H9 (cell line): ENCODE measurements at regions not wholly inside any gene's neighbourhood (a gene's known extent, or its start where the extent isn't known, plus 50 kb on each side); places are given as distances from the start of the nearest gene placed in this dataset.

Experiments
- DNase-seq: peaks from one replicate; pipeline ENCODE4 v3.0.0-alpha.2; 2017
- H2AFZ ChIP-seq: one replicate; pipeline ENCODE4 v1.6.1; 2013; ENCODE audit warnings: mild to moderate bottlenecking, low read length, control low read depth, moderate library complexity
- H2AK5ac ChIP-seq: 2 replicates; pipeline ENCODE4 v1.6.1; 2013; ENCODE audit warnings: low read length, control low read depth, mixed read lengths; ENCODE audit not compliant: insufficient read length
- H2BK120ac ChIP-seq: one replicate; pipeline ENCODE4 v1.6.1; 2013; ENCODE audit warnings: low read depth, mild to moderate bottlenecking, low read length, control low read depth, inconsistent platforms; ENCODE audit not compliant: poor library complexity, severe bottlenecking
- H2BK12ac ChIP-seq: 2 replicates; pipeline ENCODE4 v1.6.1; 2013; ENCODE audit warnings: low read length, control low read depth, mixed read lengths, low read depth; ENCODE audit not compliant: insufficient read length
- H2BK15ac ChIP-seq: 2 replicates; pipeline ENCODE4 v1.6.1; 2013; ENCODE audit warnings: low read depth, low read length, control low read depth
- H2BK20ac ChIP-seq: one replicate; pipeline ENCODE4 v1.6.1; 2013; ENCODE audit warnings: low read depth, mild to moderate bottlenecking, low read length, control low read depth, inconsistent platforms; ENCODE audit not compliant: poor library complexity, severe bottlenecking
- H2BK5ac ChIP-seq: 2 replicates; pipeline ENCODE4 v1.6.1; 2013; ENCODE audit warnings: low read length, control low read depth, mixed read lengths; ENCODE audit not compliant: insufficient read length
- H3K14ac ChIP-seq: 2 replicates; pipeline ENCODE4 v1.6.1; 2013; ENCODE audit warnings: low read length, control low read depth; ENCODE audit not compliant: insufficient read depth
- H3K18ac ChIP-seq: 2 replicates; pipeline ENCODE4 v1.6.1; 2013; ENCODE audit warnings: low read depth, mild to moderate bottlenecking, mixed read lengths, low read length, control low read depth; ENCODE audit not compliant: insufficient read length
- H3K23ac ChIP-seq: 2 replicates; pipeline ENCODE4 v1.6.1; 2013; ENCODE audit warnings: low read length, control low read depth, mixed read lengths, low read depth; ENCODE audit not compliant: insufficient read length
- H3K23me2 ChIP-seq: 2 replicates; pipeline ENCODE4 v1.6.1; 2013; ENCODE audit warnings: low read depth, mild to moderate bottlenecking, mixed read lengths, low read length, control low read depth; ENCODE audit not compliant: insufficient read length, poor library complexity, severe bottlenecking
- H3K27ac ChIP-seq: 2 replicates; pipeline ENCODE4 v1.5.1; 2013; ENCODE audit warnings: low read length, control low read depth, mixed read lengths, low read depth; ENCODE audit not compliant: insufficient read length
- H3K27me3 ChIP-seq: 2 replicates; pipeline ENCODE4 v1.6.1; 2013; ENCODE audit warnings: low read length, control low read depth, inconsistent platforms; ENCODE audit not compliant: insufficient read depth
- H3K4ac ChIP-seq: 2 replicates; pipeline ENCODE4 v1.6.1; 2013; ENCODE audit warnings: low read depth, mild to moderate bottlenecking, control low read depth, inconsistent platforms, low read length, moderate library complexity
- H3K4me1 ChIP-seq: 2 replicates; pipeline ENCODE4 v1.6.1; 2013; ENCODE audit warnings: low read length, control low read depth, inconsistent platforms; ENCODE audit not compliant: insufficient read depth
- H3K4me2 ChIP-seq: 2 replicates; pipeline ENCODE4 v1.6.1; 2013; ENCODE audit warnings: low read length, control low read depth, mixed read lengths; ENCODE audit not compliant: insufficient read length, insufficient read depth
- H3K56ac ChIP-seq: 2 replicates; pipeline ENCODE4 v1.6.1; 2013; ENCODE audit warnings: low read depth, mild to moderate bottlenecking, mixed read lengths, low read length, control low read depth; ENCODE audit not compliant: insufficient read length
- H3K79me1 ChIP-seq: 2 replicates; pipeline ENCODE4 v1.6.1; 2013; ENCODE audit warnings: low read depth, mild to moderate bottlenecking, moderate library complexity, low read length, control low read depth, inconsistent platforms; ENCODE audit not compliant: insufficient read depth, poor library complexity, severe bottlenecking
- H3K79me2 ChIP-seq: 2 replicates; pipeline ENCODE4 v1.6.1; 2013; ENCODE audit warnings: low read length, control low read depth, inconsistent platforms; ENCODE audit not compliant: insufficient read depth
- H3K9ac ChIP-seq: 2 replicates; pipeline ENCODE4 v1.6.1; 2013; ENCODE audit warnings: low read length, control low read depth, mixed read lengths; ENCODE audit not compliant: insufficient read length; ENCODE audit errors: extremely low read depth
- H3K9me3 ChIP-seq: one replicate; pipeline ENCODE4 v1.6.1; 2013; ENCODE audit warnings: low read depth, low read length, inconsistent platforms; ENCODE audit not compliant: control insufficient read depth
- H3T11ph ChIP-seq: one replicate; pipeline ENCODE4 v1.6.1; 2013; ENCODE audit warnings: mild to moderate bottlenecking, low read length, control low read depth, inconsistent platforms
- H4K20me1 ChIP-seq: one replicate; pipeline ENCODE4 v1.6.1; 2013; ENCODE audit not compliant: control insufficient read depth, insufficient read length, insufficient read depth
- H4K5ac ChIP-seq: 2 replicates; pipeline ENCODE4 v1.6.1; 2013; ENCODE audit warnings: low read depth, mild to moderate bottlenecking, mixed read lengths, low read length, control low read depth; ENCODE audit not compliant: insufficient read length
- H4K8ac ChIP-seq: replicated peaks from 2 replicates; pipeline ENCODE4 v1.6.1; 2013; ENCODE audit warnings: low read length, control low read depth, mixed read lengths, low read depth; ENCODE audit not compliant: insufficient read length
- H4K91ac ChIP-seq: 2 replicates; pipeline ENCODE4 v1.6.1; 2013; ENCODE audit warnings: low read depth, mild to moderate bottlenecking, moderate library complexity, mixed read lengths, low read length, control low read depth; ENCODE audit not compliant: insufficient read length
- H3K27ac Mint-ChIP-seq, 3 experiments: 2 replicates in 2 of 3; 3 replicates in 1 of 3; pipeline ENCODE4 v1.8.0; 2020 to 2021; ENCODE audit warnings: mixed read lengths in 3 of 3, mild to moderate bottlenecking in 1 of 3, moderate library complexity in 1 of 3
- H3K27me3 Mint-ChIP-seq: 2 replicates; pipeline ENCODE4 v1.8.0; 2021; ENCODE audit warnings: low read depth, mild to moderate bottlenecking, moderate library complexity, mixed read lengths
- H3K36me3 Mint-ChIP-seq, 3 experiments: 2 replicates in 2 of 3; 3 replicates in 1 of 3; pipeline ENCODE4 v1.8.0; 2020 to 2021; ENCODE audit warnings: low read depth in 3 of 3, mixed read lengths in 3 of 3; ENCODE audit not compliant: insufficient read depth in 1 of 3
- H3K4me1 Mint-ChIP-seq, 2 experiments: 2 replicates each; pipeline ENCODE4 v1.8.0; 2020; ENCODE audit warnings: mixed read lengths in 2 of 2
- H3K4me3 Mint-ChIP-seq, 2 experiments: 2 replicates in 1 of 2; 3 replicates in 1 of 2; pipeline ENCODE4 v1.8.0; 2020 to 2021; ENCODE audit warnings: mild to moderate bottlenecking in 2 of 2, mixed read lengths in 2 of 2, moderate library complexity in 1 of 2
- H3K9me3 Mint-ChIP-seq, 2 experiments: 2 replicates in 1 of 2; 3 replicates in 1 of 2; pipeline ENCODE4 v1.8.0; 2020; ENCODE audit warnings: mild to moderate bottlenecking in 2 of 2, mixed read lengths in 2 of 2, moderate library complexity in 1 of 2
- CTCF ChIP-seq: fragments of 200-600 bp; sonication (generic); conservative IDR thresholded peaks from 3 replicates; pipeline ENCODE4 v1.8.0; 2021; ENCODE audit warnings: antibody characterized with exemption, mild to moderate bottlenecking

GRCh38 chr1:194209920-194210319, 1023.5 kb upstream of the B3GALT2 start:
- Histone ChIP-seq H3K56ac (no peak overlapping the region), H3T11ph (no peak overlapping the region), H3K4me2 (no peak overlapping the region), H2AK5ac (no peak overlapping the region), H3K79me2 (no peaks in the 10 kb centered on the region), H3K14ac (no peak overlapping the region), H3K27me3 (no peaks in the 10 kb centered on the region), H3K4me1 (no peaks in the 10 kb centered on the region), H4K20me1 (no peaks in the 10 kb centered on the region), H3K23ac (no peak overlapping the region), H3K18ac (no peak overlapping the region), H2BK5ac (no peak overlapping the region), H2BK12ac (no peak overlapping the region), H3K9ac (no peak overlapping the region), H3K79me1 (no peaks in the 10 kb centered on the region), H2AFZ (no peak overlapping the region), H4K5ac (no peak overlapping the region), H3K9me3 (no peaks in the 10 kb centered on the region), H2BK15ac (no peak overlapping the region), H2BK20ac (no peak overlapping the region), H4K91ac (no peak overlapping the region), H2BK120ac (no peak overlapping the region), H4K8ac (no peak overlapping the region), H3K23me2 (no peaks in the 10 kb centered on the region), H3K4ac (no peak overlapping the region), H3K27ac (no peak overlapping the region)
- Mint-ChIP-seq H3K4me1 (peaks cover 2 to 3% of the 10 kb centered on the region in 2 experiments; a peak in 2 of 4 replicates), H3K27ac (no peak overlapping the region), H3K27me3 (no peaks in the 10 kb centered on the region), H3K36me3 (no peaks in the 10 kb centered on the region; a peak in 2 of 7 replicates), H3K9me3 (no peaks in the 10 kb centered on the region; a peak in 1 of 5 replicates), H3K4me3 (no peak overlapping the region)
- DNase-seq = no peak
- TF ChIP-seq CTCF = no peak
